Erythroblast (primary cell): ENCODE measurements at regions not wholly inside any gene's neighbourhood (a gene's known extent, or its start where the extent isn't known, plus 50 kb on each side); places are given as distances from the start of the nearest gene placed in this dataset.

Source experiments
- DNase-seq, 2 experiments: peaks; one replicate each; lab custom pipeline; 2025; lab: John Stamatoyannopoulos, UW
- GATA1 ChIP-seq: IDR thresholded peaks from 2 replicates; pipeline ENCODE4 v1.6.1; 2011; ENCODE audit warnings: low read depth, mild to moderate bottlenecking, control low read depth, low read length, moderate library complexity
- POLR2A ChIP-seq: IDR thresholded peaks from 2 replicates; pipeline ENCODE4 v1.6.1; 2011; ENCODE audit warnings: mild to moderate bottlenecking, low read length

DNA sequence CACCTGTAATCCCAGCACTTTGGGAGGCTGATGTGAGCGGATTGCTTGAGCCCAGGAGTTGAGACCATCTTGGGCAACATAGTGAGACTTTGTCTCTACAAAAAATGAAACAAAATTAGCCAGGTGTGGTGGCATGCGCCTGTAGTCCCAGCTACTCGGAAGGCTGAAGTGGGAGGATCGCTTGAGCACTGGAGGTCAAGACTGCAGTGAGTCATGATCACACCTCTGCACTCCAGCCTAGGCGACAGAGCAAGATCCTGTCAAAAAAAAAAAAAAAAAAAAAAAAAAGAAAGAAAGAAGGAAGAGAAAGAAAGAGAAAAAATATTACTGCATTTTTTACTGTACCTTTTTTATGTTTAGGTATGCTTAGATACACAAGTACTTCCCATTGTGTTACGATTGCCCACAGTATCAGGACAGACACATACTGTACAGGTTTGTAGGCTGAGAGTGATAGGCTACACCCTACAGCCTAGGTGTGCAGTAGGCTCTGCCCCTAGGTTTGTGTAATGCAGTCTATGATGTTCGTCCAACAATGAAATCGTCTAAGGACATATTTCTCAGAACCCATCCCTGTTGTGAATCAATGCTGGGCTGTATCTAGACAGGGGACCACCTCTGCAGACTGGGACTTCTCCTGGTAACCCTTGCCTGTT, 160.4 kb upstream of the PWP1 start:
- DNase-seq, result no peak
- no peak for TF ChIP-seq GATA1
- no peak for TF ChIP-seq POLR2A

DNA sequence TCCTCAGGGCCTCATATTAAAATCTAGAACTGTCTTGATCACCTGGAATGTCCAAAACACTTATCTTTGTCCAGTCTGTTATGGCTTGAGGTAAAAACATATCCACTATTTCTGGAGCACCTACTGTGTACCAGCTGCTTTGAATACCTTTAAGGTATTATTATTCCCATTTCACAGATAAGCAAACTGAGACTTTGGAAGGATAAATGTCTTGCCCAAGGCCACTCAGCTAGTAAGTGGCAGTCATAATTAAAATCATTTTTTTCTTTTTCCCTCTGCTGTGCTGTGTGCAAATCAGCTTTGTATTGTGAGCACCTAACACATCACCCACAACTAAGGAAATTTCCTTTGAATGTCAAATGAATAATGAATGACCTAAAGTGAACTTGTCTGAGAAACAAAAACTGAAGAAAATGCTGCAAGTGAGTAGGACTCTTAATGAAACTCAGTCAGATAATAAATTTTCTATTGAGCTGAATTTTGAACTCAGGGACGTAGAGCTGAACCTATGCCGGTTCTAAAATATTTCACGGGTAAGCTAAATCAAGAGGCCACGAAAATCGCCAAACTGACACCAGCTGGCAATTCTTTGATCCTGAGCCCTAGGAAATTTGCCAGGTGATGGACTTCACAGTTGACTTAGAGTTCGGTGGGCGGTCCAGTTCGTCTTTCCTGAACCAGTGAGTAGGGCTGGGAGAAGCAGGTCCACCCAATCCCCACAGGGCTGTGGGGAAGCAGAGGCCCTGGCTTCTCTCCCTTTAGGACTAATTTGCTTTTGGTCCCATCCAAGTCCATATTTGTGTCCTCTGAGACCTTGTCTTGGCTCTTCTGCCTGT, 159.7 kb upstream of the PWP1 start:
- TF ChIP-seq POLR2A (no peak), GATA1 (no peak)
- no peak for DNase-seq

DNA sequence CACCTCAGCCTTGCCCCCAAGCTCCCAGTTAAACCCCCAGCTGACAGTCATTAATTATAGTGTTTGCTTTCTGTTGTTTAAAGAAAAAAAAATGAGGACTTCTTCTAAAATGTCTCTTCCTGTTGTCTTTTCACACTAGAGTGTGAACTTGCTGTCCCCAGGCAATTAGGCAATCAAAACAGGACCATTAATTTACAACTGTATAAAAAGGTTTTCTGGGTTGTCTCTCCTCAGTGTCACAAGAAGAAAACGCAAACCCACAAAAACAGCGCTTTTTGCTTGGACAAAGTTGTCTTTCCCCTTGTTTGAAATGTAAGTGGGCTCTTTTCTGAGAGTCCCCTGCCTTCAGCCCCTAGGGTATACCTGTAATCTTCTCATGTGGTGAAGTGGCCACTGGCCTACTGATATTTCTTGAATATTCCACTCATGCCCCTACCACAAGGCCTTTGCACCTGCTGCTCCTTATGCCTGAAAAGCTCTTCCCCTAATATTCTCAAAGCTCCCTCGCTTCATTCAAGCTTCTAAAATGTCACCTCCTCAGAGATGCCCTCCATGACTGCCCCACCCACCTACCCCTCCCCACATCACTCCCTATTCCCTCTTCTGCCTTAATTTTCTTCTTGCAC, 158.9 kb upstream of the PWP1 start:
- no peak for TF ChIP-seq GATA1
- TF ChIP-seq POLR2A, result no peak

DNA sequence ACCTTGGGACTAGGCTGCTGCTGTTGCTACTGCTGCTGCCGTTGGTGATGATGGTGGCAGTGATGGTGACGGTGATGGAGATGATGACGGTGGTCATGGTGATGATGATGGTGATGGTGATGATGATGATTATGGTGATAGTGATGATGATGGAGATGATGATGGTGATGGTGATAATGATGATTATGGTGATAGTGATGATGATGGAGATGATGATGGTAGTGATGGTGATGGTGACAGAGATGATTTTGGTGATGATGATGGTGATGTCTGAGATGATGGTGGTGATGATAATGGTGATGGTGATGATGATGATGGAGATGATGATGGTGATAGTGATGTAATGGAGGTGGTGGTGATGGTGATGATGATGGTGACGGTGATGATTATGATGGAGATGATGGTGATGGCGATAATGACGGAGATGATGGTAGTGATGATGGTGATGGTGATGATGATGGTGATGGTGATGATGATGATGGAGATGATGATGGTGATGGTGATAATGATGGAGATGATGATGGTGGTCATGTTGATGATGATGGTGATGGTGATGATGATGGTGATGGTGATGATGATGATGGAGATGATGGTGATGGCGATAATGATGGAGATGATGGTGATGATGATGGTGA, 156.8 kb upstream of the PWP1 start:
- TF ChIP-seq GATA1 (no peak), POLR2A (no peak)

More for the DNA sequence above, 158.9 kb upstream of the PWP1 start:
- no peak for DNase-seq

DNA sequence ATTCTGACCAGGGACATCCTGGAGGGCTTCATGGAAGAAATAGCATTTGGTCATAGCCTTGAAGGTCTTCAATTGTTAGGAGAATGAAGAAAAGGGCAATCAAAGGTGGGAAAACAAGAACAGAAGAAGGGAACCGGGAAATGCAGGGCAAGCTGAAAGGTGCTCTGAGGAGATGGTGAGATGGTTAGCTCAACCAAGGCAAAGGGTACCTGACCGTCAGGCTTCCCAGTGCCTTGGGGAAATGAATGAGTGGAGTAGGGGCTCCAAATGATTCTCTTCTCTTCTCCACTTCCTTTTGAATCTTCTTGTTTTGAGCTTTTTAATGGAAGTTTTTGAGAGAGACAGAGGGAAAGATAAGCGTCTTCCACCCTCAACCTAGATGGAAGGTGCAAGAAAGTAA, 155.6 kb upstream of the PWP1 start:
- DNase-seq, result no peak
- TF ChIP-seq POLR2A (no peak), GATA1 (no peak)

More for the DNA sequence above, 156.8 kb upstream of the PWP1 start:
- no peak for DNase-seq

DNA sequence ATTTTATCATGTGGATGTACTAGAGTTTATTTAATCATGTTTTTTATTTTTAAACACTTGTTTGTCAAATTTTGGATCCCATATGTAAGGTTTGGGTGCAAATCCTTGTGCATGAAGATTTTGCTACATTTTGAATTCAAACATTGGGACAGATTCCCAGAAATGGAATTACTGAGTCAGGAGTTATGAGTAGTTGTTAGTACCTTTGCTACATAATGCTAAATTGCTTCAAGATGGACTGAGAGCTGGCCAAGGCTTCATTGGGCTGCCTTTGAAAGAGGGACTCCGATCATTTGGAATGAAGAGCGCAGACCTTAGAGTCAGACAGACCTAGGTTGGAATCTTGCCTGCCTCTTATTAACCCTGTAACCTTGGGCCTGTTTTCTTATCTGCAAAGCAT, 154.9 kb upstream of the PWP1 start:
- no peak for DNase-seq
- no peak for TF ChIP-seq GATA1
- no peak for TF ChIP-seq POLR2A

DNA sequence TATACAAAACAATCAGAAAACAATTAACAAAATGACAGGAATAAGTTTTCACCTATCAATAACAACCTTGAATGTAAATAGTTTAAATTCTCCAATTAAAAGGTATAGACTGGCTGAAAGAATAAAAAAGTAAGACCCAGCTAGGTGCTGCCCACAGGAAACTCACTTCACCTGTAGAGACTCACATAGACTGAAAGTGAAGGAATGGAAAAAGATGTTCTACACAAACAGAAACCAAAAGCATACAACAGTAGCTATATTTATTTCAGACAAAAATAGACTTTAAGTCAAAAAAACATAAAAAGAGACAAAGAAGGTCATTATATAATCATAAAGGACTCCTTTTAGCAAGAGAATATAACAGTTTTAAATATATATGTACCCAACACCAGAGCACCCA, 152.4 kb upstream of the PWP1 start:
- TF ChIP-seq POLR2A (no peak), GATA1 (no peak)
- DNase-seq, result no peak

DNA sequence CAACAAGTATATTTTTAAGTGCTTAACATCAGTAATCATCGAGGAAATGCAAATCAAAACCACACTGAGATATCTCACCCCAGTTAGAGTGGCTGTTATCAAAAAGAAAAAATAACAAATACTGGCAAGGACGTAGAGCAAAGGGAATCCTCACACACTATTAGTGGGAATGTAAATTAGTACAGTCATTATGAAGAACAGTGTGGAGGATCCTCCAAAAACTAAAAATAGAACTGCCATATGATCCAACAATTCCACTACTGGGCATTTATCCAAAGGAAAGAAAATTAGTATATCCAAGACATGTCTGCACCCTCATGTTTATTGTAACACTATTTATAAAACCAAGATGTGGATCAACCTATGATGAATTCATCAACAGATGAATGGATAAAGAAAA, 149.0 kb upstream of the PWP1 start:
- DNase-seq, result no peak
- TF ChIP-seq GATA1 (no peak), POLR2A (no peak)

DNA sequence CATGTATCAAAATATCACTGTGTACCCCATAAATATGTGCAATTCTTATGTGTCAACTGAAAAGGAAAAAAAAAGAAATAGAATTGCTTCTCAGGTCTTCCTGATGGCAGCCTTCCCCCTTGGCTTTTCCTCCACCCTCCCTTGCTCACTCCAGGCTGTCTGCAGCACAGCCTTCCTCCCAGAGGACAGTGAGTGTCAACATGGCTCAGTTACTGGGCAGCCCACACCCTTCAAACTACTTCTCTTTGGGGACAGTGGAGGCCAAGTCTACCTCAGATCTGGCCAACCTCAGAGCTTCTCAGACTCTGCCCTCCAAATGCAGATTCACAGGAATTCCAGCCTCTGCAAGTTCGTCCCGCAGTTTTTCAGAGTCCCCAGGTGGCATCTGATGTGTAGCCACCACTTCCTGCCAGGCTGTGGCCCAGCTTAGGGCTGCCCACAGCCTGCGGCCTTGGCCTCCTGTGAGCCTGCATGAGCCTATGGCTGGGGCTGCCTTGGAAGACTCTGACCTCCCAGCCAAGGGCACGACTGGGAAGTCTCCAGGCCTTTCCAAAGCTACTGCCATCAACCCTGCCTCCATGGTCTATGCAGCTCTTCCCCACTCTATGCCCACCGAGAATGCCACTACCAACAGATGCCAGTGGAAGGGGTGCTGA, 148.0 kb upstream of the PWP1 start:
- DNase-seq, result no peak
- TF ChIP-seq POLR2A, result no peak
- no peak for TF ChIP-seq GATA1

DNA sequence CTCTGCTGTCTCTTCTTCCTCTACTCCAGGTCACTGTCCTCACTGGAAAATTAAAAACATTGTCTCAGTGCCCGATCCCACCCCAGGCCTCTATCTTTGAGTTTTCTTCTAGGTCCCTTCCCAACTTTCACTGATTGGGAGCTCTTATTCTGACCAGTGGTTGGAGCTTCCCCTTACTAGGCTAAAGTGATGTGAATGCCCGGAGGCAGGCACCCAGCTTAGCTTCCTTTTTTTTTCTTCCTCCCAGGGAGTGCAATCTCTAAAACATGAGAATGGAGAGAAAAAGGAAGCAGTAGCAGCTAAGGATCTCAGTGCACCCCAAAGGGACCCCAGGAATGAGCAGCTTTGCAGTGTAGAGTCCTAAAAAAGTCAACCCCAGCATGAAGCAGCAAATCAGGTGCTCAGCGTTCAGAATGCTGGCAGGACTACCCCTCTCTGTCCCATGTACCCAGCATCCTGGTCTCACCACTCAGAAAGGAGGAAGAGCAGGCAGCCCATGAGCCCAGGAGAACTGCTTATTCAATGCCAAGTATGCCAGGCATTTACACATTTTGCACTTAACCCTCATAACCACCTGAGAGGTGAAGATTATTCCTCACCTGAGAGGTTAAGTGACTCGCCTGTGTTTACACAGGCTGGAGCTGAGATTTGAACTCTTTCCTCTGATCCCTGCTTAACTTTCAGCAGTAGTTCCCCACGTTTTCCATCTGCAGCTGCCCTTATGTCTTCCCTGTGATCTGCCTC, 146.2 kb upstream of the PWP1 start:
- no peak for DNase-seq
- TF ChIP-seq GATA1, result no peak
- no peak for TF ChIP-seq POLR2A

DNA sequence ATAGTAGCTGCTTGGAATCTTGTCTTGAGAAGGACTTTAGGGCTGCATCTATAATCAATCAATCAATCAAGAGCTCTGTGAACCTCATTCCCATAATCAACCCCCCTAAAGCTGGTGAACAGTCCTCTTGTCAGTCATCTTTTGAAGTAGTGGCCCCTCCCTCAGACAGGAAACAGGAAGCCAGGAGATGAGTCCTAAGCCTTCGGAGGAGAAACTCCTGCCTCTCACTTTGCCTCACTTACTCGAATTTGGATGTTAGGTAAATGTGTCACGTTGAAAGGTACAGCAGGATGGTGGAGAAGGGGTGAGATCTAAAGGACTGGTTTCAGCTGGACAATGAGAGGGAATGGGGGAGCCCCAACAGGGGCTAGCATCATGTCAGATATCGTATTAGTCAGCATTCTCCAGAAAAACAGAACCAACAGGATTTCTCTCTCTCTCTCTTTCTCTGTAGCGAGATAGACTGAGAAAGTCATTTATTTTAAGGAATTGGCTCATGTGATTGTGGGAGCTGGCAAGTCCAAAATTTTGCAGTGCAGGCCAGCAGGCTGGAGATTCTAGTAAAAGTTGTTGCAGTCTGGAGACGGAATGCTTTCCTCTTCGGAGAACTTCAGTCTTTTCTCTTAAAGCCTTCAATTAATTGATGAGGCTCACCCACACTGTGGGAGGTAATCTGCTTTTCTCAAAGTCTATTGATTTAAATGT, 144.4 kb upstream of the PWP1 start:
- no peak for DNase-seq
- TF ChIP-seq GATA1, result no peak
- no peak for TF ChIP-seq POLR2A

DNA sequence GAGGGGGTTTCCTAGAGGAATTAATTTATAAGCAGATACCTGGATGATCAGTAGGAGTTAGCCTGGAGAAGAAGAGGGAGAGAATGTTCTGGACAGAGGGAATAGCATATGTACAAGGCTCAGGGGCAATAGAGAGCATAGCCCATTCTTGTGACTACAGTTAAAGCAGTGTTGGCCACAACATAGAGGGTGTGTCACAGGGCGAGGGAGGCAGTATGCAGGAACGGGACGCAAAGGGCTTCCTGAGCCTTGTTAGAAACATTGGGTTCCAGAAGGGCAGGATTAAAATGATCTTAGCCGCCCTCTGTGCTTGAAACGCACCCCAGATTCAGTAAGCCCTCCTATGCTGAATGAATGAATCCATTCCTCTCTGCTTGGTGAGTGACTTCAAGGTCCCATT, 142.2 kb upstream of the PWP1 start:
- TF ChIP-seq POLR2A, result no peak
- no peak for TF ChIP-seq GATA1
- DNase-seq, result no peak

DNA sequence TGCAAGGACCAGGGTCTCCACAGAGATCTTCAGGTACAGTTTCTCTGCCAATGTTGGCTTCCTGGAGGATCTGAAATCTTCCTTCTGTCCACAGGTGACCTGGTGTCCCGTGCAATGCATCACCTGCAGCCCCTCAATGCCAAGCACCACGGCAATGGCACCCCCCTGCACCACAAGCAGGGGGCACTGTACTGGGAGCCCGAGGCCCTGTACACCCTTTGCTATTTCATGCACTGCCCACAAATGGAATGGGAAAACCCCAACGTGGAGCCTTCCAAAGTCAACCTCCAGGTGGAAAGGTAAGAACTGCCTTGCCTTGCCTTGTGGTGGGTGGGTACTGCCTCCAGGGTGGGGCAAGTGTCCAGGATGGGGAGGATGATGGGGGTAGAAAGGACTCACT, 141.8 kb upstream of the PWP1 start:
- DNase-seq, result no peak
- TF ChIP-seq POLR2A (no peak), GATA1 (no peak)
